HepG2 (cell line): ENCODE measurements at regions not wholly inside any gene's neighbourhood (a gene's known extent, or its start where the extent isn't known, plus 50 kb on each side); places are given as distances from the start of the nearest gene placed in this dataset.

Source experiments
- ATAC-seq: fragments of 200-7000 bp; cut with Tn5 transposase; 3 replicates; pipeline ENCODE4 v1.9.1; 2020; ENCODE audit warnings: mild to moderate bottlenecking, moderate library complexity
- BruUV-seq: library from RNA; stranded (reverse); fragments of 400-500 nt; replicated peaks from 2 replicates; lab custom pipeline; 2021; lab: Mats Ljungman, UMichigan
- CTCF ChIA-PET: fragments of 300-600 bp; formaldehyde crosslinking; extraction: SDS; loops from one replicate; lab custom pipeline; 2021; ENCODE audit warnings: low total read pairs, inconsistent platforms, low intra/inter-chr PET ratio; lab: Yijun Ruan, JAX
- POLR2A ChIA-PET: fragments of 350-600 bp; sonication (Branson Sonifier 250); formaldehyde crosslinking; loops from one replicate; lab custom pipeline; 2020; ENCODE audit warnings: antibody characterized with exemption, inconsistent platforms; lab: Yijun Ruan, JAX
- DNase-seq: peaks from one replicate; pipeline ENCODE4 v3.0.0-alpha.2; 2015; ENCODE audit warnings: low spot score
- FAIRE-seq: peaks from 3 replicates; lab custom pipeline; 2011; peaks lifted over from hg19 to GRCh38; lab: Jason Lieb, UNC
- H2AFZ ChIP-seq: one replicate; pipeline ENCODE4 v1.6.1; 2011; ENCODE audit warnings: low read length, inconsistent platforms
- H3K27ac ChIP-seq: fragments of 300-600 bp; 3 replicates; pipeline ENCODE4 v1.8.0; 2011; ENCODE audit warnings: mixed run types, mild to moderate bottlenecking, mixed read lengths, low read length, inconsistent platforms; ENCODE audit not compliant: insufficient read depth; ENCODE audit errors: extremely low read length
- H3K27me3 ChIP-seq, 2 experiments: fragments of 200-600 bp in 1 of 2; 2 replicates in 1 of 2; 3 replicates in 1 of 2; pipeline versions ENCODE4 v1.6.0 to v1.8.0; 2011; ENCODE audit warnings: low read length in 2 of 2, mild to moderate bottlenecking in 2 of 2, moderate library complexity in 2 of 2, inconsistent platforms in 1 of 2; ENCODE audit not compliant: insufficient read depth in 2 of 2, control insufficient read depth in 1 of 2
- H3K36me3 ChIP-seq, 2 experiments: fragments of 200-600 bp in 1 of 2; replicated peaks in 1 of 2; 2 replicates in 1 of 2; 3 replicates in 1 of 2; pipeline versions ENCODE4 v1.5.1 to v1.8.0; 2011; ENCODE audit warnings: low read length in 2 of 2, inconsistent platforms in 1 of 2; ENCODE audit not compliant: insufficient read depth in 2 of 2, control insufficient read depth in 1 of 2
- H3K4me1 ChIP-seq: 2 replicates; pipeline ENCODE4 v1.5.1; 2012; ENCODE audit warnings: low read length, inconsistent platforms; ENCODE audit not compliant: insufficient read depth
- H3K4me2 ChIP-seq: 2 replicates; pipeline ENCODE4 v1.6.0; 2011; ENCODE audit warnings: low read depth, low read length, inconsistent platforms
- H3K4me3 ChIP-seq, 3 experiments: fragments of 200-600 bp in 1 of 3; sonication (generic), shearing (Covaris generic) in 1 of 3; replicated peaks in 1 of 3; 2 replicates each; pipeline ENCODE4 v1.5.1; 2011 to 2016; ENCODE audit warnings: low read length in 3 of 3, inconsistent platforms in 2 of 3, low read depth in 2 of 3, mild to moderate bottlenecking in 2 of 3, control low read depth in 1 of 3, mixed read lengths in 1 of 3; ENCODE audit not compliant: insufficient read depth in 1 of 3
- H3K79me2 ChIP-seq: one replicate; pipeline ENCODE4 v1.6.1; 2011; ENCODE audit warnings: low read length, inconsistent platforms; ENCODE audit not compliant: insufficient read depth
- H3K9ac ChIP-seq: 2 replicates; pipeline ENCODE4 v1.6.0; 2011; ENCODE audit warnings: mild to moderate bottlenecking, low read depth, low read length, inconsistent platforms; ENCODE audit not compliant: insufficient read depth
- H3K9me3 ChIP-seq: 2 replicates; pipeline ENCODE4 v1.5.1; 2012; ENCODE audit warnings: mild to moderate bottlenecking, low read length
- H4K20me1 ChIP-seq: 2 replicates; pipeline ENCODE4 v1.6.0; 2011; ENCODE audit warnings: inconsistent platforms, mild to moderate bottlenecking, low read length, moderate library complexity; ENCODE audit not compliant: insufficient read depth
- CBFB ChIP-seq: sonication (generic); formaldehyde crosslinking; IDR thresholded peaks from 2 replicates; pipeline ENCODE4 v1.4.0; 2020; ENCODE audit warnings: missing genetic modification reagents
- FOXP1 ChIP-seq, 2 experiments: fragments of 450-650 bp in 1 of 2; IDR thresholded peaks; 2 replicates each; pipeline ENCODE4 v1.6.1; 2017 to 2018; ENCODE audit warnings: antibody characterized with exemption in 1 of 2
- GABPB1 ChIP-seq: IDR thresholded peaks from 2 replicates; pipeline ENCODE4 v1.6.1; 2016; ENCODE audit warnings: mild to moderate bottlenecking, missing genetic modification reagents, moderate library complexity, missing compliant biosample characterization
- GLMP ChIP-seq: sonication (generic); formaldehyde crosslinking; IDR thresholded peaks from 2 replicates; pipeline ENCODE4 v1.9.0; 2021; ENCODE audit warnings: missing genetic modification reagents, mild to moderate bottlenecking, borderline replicate concordance
- KAT7 ChIP-seq: IDR thresholded peaks from 2 replicates; pipeline ENCODE4 v1.6.1; 2018; ENCODE audit warnings: borderline replicate concordance, missing compliant biosample characterization
- KDM5A ChIP-seq: fragments of 200-600 bp; sonication (generic); IDR thresholded peaks from 2 replicates; pipeline ENCODE4 v1.7.0; 2018; ENCODE audit warnings: antibody characterized with exemption, mild to moderate bottlenecking, low read length, borderline replicate concordance
- MED13 ChIP-seq: sonication (generic); formaldehyde crosslinking; IDR thresholded peaks from 2 replicates; pipeline ENCODE4 v1.5.0; 2020; ENCODE audit warnings: missing genetic modification reagents
- NCOA2 ChIP-seq: sonication (generic); formaldehyde crosslinking; IDR thresholded peaks from 2 replicates; pipeline ENCODE4 v1.8.0; 2022; ENCODE audit warnings: inconsistent platforms
- ZBTB2 ChIP-seq: sonication (generic); formaldehyde crosslinking; IDR thresholded peaks from 2 replicates; pipeline ENCODE4 v1.8.0; 2022; ENCODE audit warnings: low read depth, missing genetic modification reagents
- ZKSCAN8 ChIP-seq: IDR thresholded peaks from 2 replicates; pipeline ENCODE4 v1.6.1; 2016; ENCODE audit warnings: borderline replicate concordance, missing genetic modification reagents, missing compliant biosample characterization
- ZNF20 ChIP-seq: sonication (generic); formaldehyde crosslinking; IDR thresholded peaks from 2 replicates; pipeline ENCODE4 v1.4.0; 2020; ENCODE audit warnings: mild to moderate bottlenecking, moderate library complexity, missing genetic modification reagents
- ZNF275 ChIP-seq: sonication (generic); formaldehyde crosslinking; IDR thresholded peaks from 2 replicates; pipeline ENCODE4 v1.8.0; 2022; ENCODE audit warnings: missing genetic modification reagents, mild to moderate bottlenecking, inconsistent platforms, borderline replicate concordance
- ZNF326 ChIP-seq: sonication (generic); formaldehyde crosslinking; IDR thresholded peaks from 2 replicates; pipeline ENCODE4 v1.4.0; 2020; ENCODE audit warnings: missing genetic modification reagents, borderline replicate concordance
- ZNF644 ChIP-seq: IDR thresholded peaks from 2 replicates; pipeline ENCODE4 v1.6.1; 2016; ENCODE audit warnings: low read depth
- ZNF672 ChIP-seq: sonication (generic); formaldehyde crosslinking; IDR thresholded peaks from 2 replicates; pipeline ENCODE4 v1.8.1; 2022; ENCODE audit warnings: missing genetic modification reagents
- ZNF703 ChIP-seq: sonication (generic); formaldehyde crosslinking; IDR thresholded peaks from 2 replicates; pipeline ENCODE4 v1.5.1; 2020; ENCODE audit warnings: missing genetic modification reagents, mild to moderate bottlenecking, moderate library complexity, borderline replicate concordance
- WGBS: methylation state at CpG from one replicate; pipeline ENCODE4 v1.1.6; 2017; ENCODE audit warnings: low lambda C conversion rate; 5-methylcytosine and 5-hydroxymethylcytosine counted together
- in situ Hi-C: cut with HindIII; loops from 2 replicates; pipeline ENCODE4 v1.10.0; 2017; ENCODE audit warnings: low pct_unique_long_range_greater_than_20kb; ENCODE audit not compliant: extremely low pct_ligation_motif_present
- intact Hi-C: fragments of 100-400 bp; cut with micrococcal nuclease; formaldehyde crosslinking; loops from one replicate; pipeline ENCODE4 v1.10.0; 2022; ENCODE audit not compliant: unreplicated experiment

- no peak for TF ChIP-seq ZNF326 (CRISPR knock-in tag)
- TF ChIP-seq ZNF703 (CRISPR knock-in tag) = no peak
- TF ChIP-seq, all 625 proteins: peak for 0
- Histone ChIP-seq H3K27me3 (no peaks in the 10 kb centered on the region), H2AFZ (no peak overlapping the region), H3K4me3 (no peak overlapping the region), H4K20me1 (no peaks in the 10 kb centered on the region), H3K27ac (no peak overlapping the region), H3K4me2 (no peak overlapping the region), H3K79me2 (no peaks in the 10 kb centered on the region), H3K9me3 (no peaks in the 10 kb centered on the region), H3K9ac (no peak overlapping the region), H3K36me3 (no peaks in the 10 kb centered on the region), H3K4me1 (no peaks in the 10 kb centered on the region)
- no TSS peak for BruUV-seq
- intact Hi-C loops = no loop called here
- ChIA-PET CTCF (no interaction called here), POLR2A (no interaction called here)
- DNase-seq (no peak), ATAC-seq (no peak), FAIRE-seq (no peak)
- in situ Hi-C loops = no loop called here
- WGBS = 0% methylated on average over 2 of the region's 2 CpGs
Observed at GRCh38 chr4:100314057-100314456, 123.8 kb upstream of the DDIT4L start.

GRCh38 chr4:100312615-100313350 lies 122.5 kb upstream of the DDIT4L start:
- Histone ChIP-seq H3K36me3 (no peaks in the 10 kb centered on the region), H4K20me1 (no peaks in the 10 kb centered on the region), H3K27me3 (no peaks in the 10 kb centered on the region), H3K9me3 (no peaks in the 10 kb centered on the region), H3K27ac (no peak overlapping the region), H3K9ac (no peak overlapping the region), H3K4me2 (no peak overlapping the region), H3K4me1 (no peaks in the 10 kb centered on the region), H2AFZ (no peak overlapping the region), H3K79me2 (no peaks in the 10 kb centered on the region), H3K4me3 (no peak overlapping the region)
- CTCF ChIA-PET = no interaction called here
- in situ Hi-C loops = no loop called here
- FAIRE-seq (no peak), ATAC-seq (no peak), DNase-seq (no peak)
- 0% methylated on average over 2 of the region's 2 CpGs for whole genome bisulfite sequencing
- BruUV-seq = no TSS peak
- POLR2A ChIA-PET = no interaction called here
- intact Hi-C loops = no loop called here
- no peak for TF ChIP-seq KAT7 (CRISPR knock-in tag)
- TF ChIP-seq ZBTB2 (CRISPR knock-in tag) = no peak
- TF ChIP-seq KDM5A = no peak
- TF ChIP-seq GLMP (CRISPR knock-in tag) = no peak
- no peak for TF ChIP-seq ZNF275 (CRISPR knock-in tag)
- no peak for TF ChIP-seq ZKSCAN8 (CRISPR knock-in tag)
- no peak for TF ChIP-seq MED13
- TF ChIP-seq ZNF672 (CRISPR knock-in tag) = no peak
- TF ChIP-seq NCOA2 (CRISPR knock-in tag) = no peak
- TF ChIP-seq ZNF20 (CRISPR knock-in tag) = no peak
- TF ChIP-seq GABPB1 = no peak
- no peak for TF ChIP-seq ZNF644 (CRISPR knock-in tag)
- no peak for TF ChIP-seq FOXP1 (IDR thresholded peaks at IDR 0.05)
- no peak for TF ChIP-seq FOXP1 (CRISPR knock-in tag; IDR thresholded peaks at IDR 0.05)
- TF ChIP-seq CBFB = no peak
